T-cell (primary cell): ENCODE measurements at regions not wholly inside any gene's neighbourhood (a gene's known extent, or its start where the extent isn't known, plus 50 kb on each side); places are given as distances from the start of the nearest gene placed in this dataset.

ENCODE experiments used
- ATAC-seq, 4 experiments: fragments of 200-7000 bp in 3 of 4; fragments of 150-1000 bp in 1 of 4; cut with Tn5 transposase; replicated peaks in 1 of 4; 1 replicate in 3 of 4; 2 replicates in 1 of 4; pipeline ENCODE4 v1.10.0; 2021; ENCODE audit warnings: moderate library complexity in 3 of 4, mild to moderate bottlenecking in 2 of 4, moderate number of reproducible peaks in 1 of 4
- CTCF ChIA-PET, 2 donors: fragments of 300-600 bp; sonication (Branson Sonifier 250); formaldehyde crosslinking; loops; one replicate each; lab custom pipeline; 2022; ENCODE audit warnings: antibody characterized with exemption in 2 of 2; lab: Charles Lee
- POLR2A ChIA-PET, 2 donors: fragments of 300-600 bp; sonication (Branson Sonifier 250); formaldehyde crosslinking; loops; one replicate each; lab custom pipeline; 2022; ENCODE audit warnings: antibody characterized with exemption in 2 of 2; lab: Charles Lee
- DNase-seq, 35 experiments: peaks; one replicate each; pipeline versions ENCODE4 v3.0.0 to v3.0.0-alpha.2; 2013 to 2023
- H3K27ac ChIP-seq: one replicate; pipeline ENCODE4 v1.5.1; 2013; ENCODE audit warnings: low read length
- H3K27me3 ChIP-seq, 2 experiments: replicated peaks in 1 of 2; 1 replicate in 1 of 2; 2 replicates in 1 of 2; pipeline versions ENCODE4 v1.6.1 to v1.7.0; 2013; ENCODE audit warnings: low read length in 1 of 2, mixed read lengths in 1 of 2; ENCODE audit not compliant: control insufficient read depth in 2 of 2, insufficient read depth in 2 of 2; ENCODE audit errors: extremely low read depth in 1 of 2
- H3K36me3 ChIP-seq, 2 donors: 1 replicate in 1 of 2; 2 replicates in 1 of 2; pipeline versions ENCODE4 v1.6.1 to v1.7.0; 2013; ENCODE audit warnings: low read length in 1 of 2; ENCODE audit not compliant: control insufficient read depth in 2 of 2, insufficient read depth in 1 of 2; ENCODE audit errors: extremely low read depth in 1 of 2
- H3K4me1 ChIP-seq, 2 experiments: 1 replicate in 1 of 2; 2 replicates in 1 of 2; pipeline versions ENCODE4 v1.6.1 to v1.7.0; 2013; ENCODE audit warnings: low read length in 2 of 2, mixed read lengths in 1 of 2; ENCODE audit not compliant: insufficient read depth in 2 of 2, control insufficient read depth in 1 of 2; ENCODE audit errors: extremely low read depth in 1 of 2
- H3K4me3 ChIP-seq, 2 donors: 1 replicate in 1 of 2; 2 replicates in 1 of 2; pipeline versions ENCODE4 v1.5.1 to v1.7.0; 2013; ENCODE audit warnings: mild to moderate bottlenecking in 2 of 2, low read length in 1 of 2, moderate library complexity in 1 of 2; ENCODE audit not compliant: control insufficient read depth in 1 of 2; ENCODE audit errors: extremely low read depth in 1 of 2
- H3K9me3 ChIP-seq: 2 replicates; pipeline ENCODE4 v1.7.0; 2013
- H3K27ac Mint-ChIP-seq, 2 donors: one replicate each; pipeline ENCODE4 v1.8.0; 2020 to 2021; ENCODE audit warnings: mild to moderate bottlenecking in 2 of 2, mixed read lengths in 2 of 2
- H3K27me3 Mint-ChIP-seq, 2 donors: one replicate each; pipeline ENCODE4 v1.8.0; 2021 to 2022; ENCODE audit warnings: mixed read lengths in 2 of 2
- H3K36me3 Mint-ChIP-seq: one replicate; pipeline ENCODE4 v1.8.0; 2021; ENCODE audit warnings: mixed read lengths
- H3K4me1 Mint-ChIP-seq, 3 donors: one replicate each; pipeline ENCODE4 v1.8.0; 2020 to 2022; ENCODE audit warnings: mixed read lengths in 3 of 3, mild to moderate bottlenecking in 1 of 3
- H3K4me3 Mint-ChIP-seq, 3 donors: one replicate each; pipeline ENCODE4 v1.8.0; 2020 to 2022; ENCODE audit warnings: mild to moderate bottlenecking in 3 of 3, mixed read lengths in 3 of 3, moderate library complexity in 3 of 3
- H3K9me3 Mint-ChIP-seq, 3 donors: one replicate each; pipeline ENCODE4 v1.8.0; 2020 to 2022; ENCODE audit warnings: mixed read lengths in 3 of 3
- whole genome bisulfite sequencing: methylation state at CpG from one replicate; pipeline ENCODE4 v1.1.5; 2013; ENCODE audit warnings: missing lambda C conversion rate; ENCODE audit not compliant: insufficient coverage; 5-methylcytosine and 5-hydroxymethylcytosine counted together

DNA sequence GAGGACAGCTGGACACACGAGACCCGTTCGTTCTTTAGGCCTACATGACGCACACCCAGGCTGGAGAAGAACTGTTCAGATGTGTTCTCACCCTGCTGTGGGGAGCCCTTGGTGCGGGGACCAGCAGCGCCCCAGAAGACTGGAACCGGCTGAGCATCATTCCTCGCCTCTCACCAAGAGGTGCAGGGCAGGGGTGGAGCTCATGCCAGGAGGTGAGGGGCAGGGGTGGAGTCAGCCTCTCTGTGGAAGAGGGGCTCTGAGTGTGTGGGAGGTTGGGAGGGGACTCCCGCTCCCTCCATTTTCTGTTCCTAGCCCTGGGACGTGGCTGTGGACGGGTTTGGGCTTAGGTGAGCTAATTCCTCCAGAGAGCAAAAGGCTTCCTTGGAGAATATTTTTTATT is 66.0 kb upstream of the SHH start:
- Mint-ChIP-seq H3K4me3 (no peak overlapping the region), H3K27ac (no peak overlapping the region), H3K27me3 (peaks cover 5 to 8% of the 10 kb centered on the region in 2 donors), H3K36me3 (no peaks in the 10 kb centered on the region), H3K4me1 (no peaks in the 10 kb centered on the region), H3K9me3 (no peaks in the 10 kb centered on the region)
- DNase-seq (no peak), ATAC-seq (no peak)
- Histone ChIP-seq H3K27ac (no peak overlapping the region), H3K27me3 (peaks cover 0 to 16% of the 10 kb centered on the region in 2 experiments), H3K4me1 (no peaks in the 10 kb centered on the region), H3K36me3 (no peaks in the 10 kb centered on the region), H3K9me3 (no peaks in the 10 kb centered on the region), H3K4me3 (no peak overlapping the region)
- WGBS, result 87% methylated on average over 8 of the region's 11 CpGs
- CTCF ChIA-PET, result interaction anchor here in 1 of 2 donors (0.6 kb wide), 1 partner anchor 92 kb away, joined by 3 read pairs; no protein-coding TSS in a partner anchor
- POLR2A ChIA-PET, result interaction anchor here in 1 of 2 donors (0.7 kb wide), 1 partner anchor 91 kb away, joined by 8 read pairs; no protein-coding TSS in a partner anchor

DNA sequence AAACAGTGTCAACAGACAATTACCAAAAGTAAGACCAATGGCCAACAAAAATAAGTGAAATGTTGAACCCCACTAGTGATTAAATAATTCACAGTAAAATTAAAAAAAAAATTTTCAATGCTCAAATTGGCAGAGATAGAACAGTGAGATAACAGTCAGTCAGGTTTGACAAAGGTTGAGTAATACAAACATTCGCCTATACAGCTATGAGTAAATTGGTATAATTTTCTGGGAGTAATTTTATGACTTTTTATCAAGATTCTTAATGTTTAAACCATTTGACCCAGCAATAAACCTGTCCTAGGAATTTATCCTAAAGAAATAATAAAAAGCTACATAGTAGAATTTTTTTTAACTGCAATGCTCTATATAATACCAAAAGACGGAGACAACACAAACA is 64.9 kb upstream of the SHH start:
- H3K9me3 ChIP-seq, result no peaks in the 10 kb centered on the region
- Mint-ChIP-seq H3K9me3 (no peaks in the 10 kb centered on the region), H3K27me3 (peaks cover 5 to 8% of the 10 kb centered on the region in 2 donors), H3K4me1 (no peaks in the 10 kb centered on the region), H3K27ac (no peak overlapping the region), H3K4me3 (no peak overlapping the region), H3K36me3 (no peaks in the 10 kb centered on the region)
- DNase-seq (no peak), ATAC-seq (no peak)
- no peak overlapping the region for H3K27ac ChIP-seq
- WGBS, result no CpG with 5 or more reads among the region's 2 CpGs
- H3K36me3 ChIP-seq, result no peaks in the 10 kb centered on the region
- peaks cover 0 to 12% of the 10 kb centered on the region in 2 experiments for H3K27me3 ChIP-seq
- POLR2A ChIA-PET, result no interaction called here
- no peak overlapping the region for H3K4me3 ChIP-seq
- CTCF ChIA-PET, result no interaction called here
- H3K4me1 ChIP-seq, result no peaks in the 10 kb centered on the region

DNA sequence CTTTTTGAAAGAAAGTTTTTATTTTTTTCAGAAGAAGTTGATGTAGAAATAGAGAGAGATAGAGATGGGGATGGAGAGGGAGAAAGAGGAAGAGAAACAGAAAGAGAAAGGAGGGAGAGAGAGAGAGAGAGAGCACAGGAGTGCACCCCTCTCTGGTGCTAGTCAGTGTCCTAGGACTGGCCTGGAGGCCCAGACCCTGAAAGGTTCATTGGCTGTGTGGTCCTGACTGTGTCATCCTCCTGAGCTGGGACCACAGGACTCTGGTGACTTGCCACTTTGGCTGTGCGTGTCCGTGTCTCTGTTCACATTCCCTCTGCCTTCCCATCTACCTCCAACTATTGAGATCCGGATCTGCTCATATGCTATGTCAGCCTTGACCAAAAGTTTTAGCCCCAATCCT is 62.1 kb upstream of the SHH start:
- H3K27me3 ChIP-seq, result peaks cover 0 to 20% of the 10 kb centered on the region in 2 experiments
- H3K27ac ChIP-seq, result no peak overlapping the region
- Mint-ChIP-seq H3K9me3 (no peaks in the 10 kb centered on the region), H3K4me3 (no peak overlapping the region), H3K36me3 (no peaks in the 10 kb centered on the region), H3K4me1 (no peaks in the 10 kb centered on the region), H3K27me3 (peaks cover 12 to 13% of the 10 kb centered on the region in 2 donors), H3K27ac (no peak overlapping the region)
- DNase-seq (no peak), ATAC-seq (no peak)
- 100% methylated on average over 3 of the region's 3 CpGs for WGBS
- POLR2A ChIA-PET, result no interaction called here
- no peaks in the 10 kb centered on the region for H3K36me3 ChIP-seq
- H3K4me1 ChIP-seq, result no peaks in the 10 kb centered on the region
- H3K4me3 ChIP-seq, result no peak overlapping the region
- no peaks in the 10 kb centered on the region for H3K9me3 ChIP-seq
- CTCF ChIA-PET, result no interaction called here

DNA sequence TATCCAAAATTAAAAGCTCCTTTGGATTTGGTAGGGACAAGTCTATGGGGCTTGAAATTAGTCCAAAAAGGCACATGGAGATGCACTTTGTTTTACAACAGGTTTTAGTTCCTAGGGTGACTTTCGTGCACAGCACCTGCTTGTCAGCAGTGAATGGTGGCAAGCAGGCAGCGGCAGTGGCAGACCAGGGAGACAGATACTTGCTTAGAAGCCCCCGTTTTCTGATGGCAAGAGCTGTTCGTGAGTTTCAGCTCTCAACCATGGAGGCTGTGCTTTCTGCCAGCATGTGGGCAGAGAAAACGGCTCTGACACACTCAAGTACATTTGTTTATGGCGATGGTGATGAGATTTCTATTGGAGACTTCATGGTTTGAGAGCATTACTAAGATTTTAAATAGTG is 61.7 kb upstream of the SHH start:
- ChIA-PET CTCF (no interaction called here), POLR2A (no interaction called here)
- ATAC-seq (no peak), DNase-seq (no peak)
- Mint-ChIP-seq H3K9me3 (no peaks in the 10 kb centered on the region), H3K36me3 (no peaks in the 10 kb centered on the region), H3K27ac (no peak overlapping the region), H3K4me1 (no peaks in the 10 kb centered on the region), H3K27me3 (peaks cover 12 to 13% of the 10 kb centered on the region in 2 donors), H3K4me3 (no peak overlapping the region)
- H3K9me3 ChIP-seq, result no peaks in the 10 kb centered on the region
- H3K4me3 ChIP-seq, result no peak overlapping the region
- no peaks in the 10 kb centered on the region for H3K4me1 ChIP-seq
- 84% methylated on average over 6 of the region's 6 CpGs for WGBS
- peaks cover 0 to 20% of the 10 kb centered on the region in 2 experiments for H3K27me3 ChIP-seq
- H3K36me3 ChIP-seq, result no peaks in the 10 kb centered on the region
- H3K27ac ChIP-seq, result no peak overlapping the region

DNA sequence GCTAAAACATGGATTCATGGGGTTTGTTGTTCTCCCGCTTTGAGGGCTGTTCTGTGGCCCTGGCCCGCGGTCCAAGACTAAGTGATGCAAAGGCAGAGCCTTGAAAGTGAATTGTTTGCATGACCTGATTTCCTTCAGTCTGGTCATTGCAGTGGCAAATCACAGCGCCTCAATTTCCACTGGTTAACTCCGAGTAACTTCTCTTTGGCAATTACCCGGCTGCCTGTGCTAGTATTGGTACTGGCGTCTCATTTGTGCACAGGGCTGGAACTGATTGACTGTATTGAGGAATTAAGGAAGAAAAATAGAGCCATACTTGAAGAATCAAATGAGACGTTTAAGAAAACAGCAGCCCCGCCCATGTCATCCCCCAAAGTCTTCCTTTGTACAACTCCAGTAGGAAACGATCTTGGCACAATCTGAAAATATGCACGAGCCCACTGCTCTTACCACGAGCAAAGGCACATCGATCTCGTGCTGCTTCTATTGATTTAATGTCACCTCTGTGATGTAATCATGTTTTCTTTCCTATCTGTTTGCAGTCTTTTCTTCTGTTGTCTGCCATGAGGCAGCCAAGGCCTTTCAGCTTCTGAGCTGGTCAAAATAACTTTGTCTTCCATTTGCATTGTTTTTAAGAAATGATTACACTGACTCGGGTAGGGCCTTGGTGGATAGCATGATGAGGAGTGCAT is 60.6 kb upstream of the SHH start:
- H3K36me3 Mint-ChIP-seq, result no peaks in the 10 kb centered on the region
- no peaks in the 10 kb centered on the region for H3K4me1 ChIP-seq
- H3K27me3 Mint-ChIP-seq, result peaks cover 12 to 13% of the 10 kb centered on the region in 2 donors
- no peak overlapping the region for H3K27ac ChIP-seq
- CTCF ChIA-PET, result no interaction called here
- no peak overlapping the region for H3K27ac Mint-ChIP-seq
- H3K27me3 ChIP-seq, result peaks cover 0 to 17% of the 10 kb centered on the region in 2 experiments
- no peaks in the 10 kb centered on the region for H3K4me1 Mint-ChIP-seq
- no peak overlapping the region for H3K4me3 ChIP-seq
- H3K36me3 ChIP-seq, result no peaks in the 10 kb centered on the region
- DNase-seq (no peak), ATAC-seq (no peak)
- no peaks in the 10 kb centered on the region for H3K9me3 Mint-ChIP-seq
- 91% methylated on average over 6 of the region's 15 CpGs for WGBS
- no peaks in the 10 kb centered on the region for H3K9me3 ChIP-seq
- H3K4me3 Mint-ChIP-seq, result no peak overlapping the region
- POLR2A ChIA-PET, result no interaction called here

DNA sequence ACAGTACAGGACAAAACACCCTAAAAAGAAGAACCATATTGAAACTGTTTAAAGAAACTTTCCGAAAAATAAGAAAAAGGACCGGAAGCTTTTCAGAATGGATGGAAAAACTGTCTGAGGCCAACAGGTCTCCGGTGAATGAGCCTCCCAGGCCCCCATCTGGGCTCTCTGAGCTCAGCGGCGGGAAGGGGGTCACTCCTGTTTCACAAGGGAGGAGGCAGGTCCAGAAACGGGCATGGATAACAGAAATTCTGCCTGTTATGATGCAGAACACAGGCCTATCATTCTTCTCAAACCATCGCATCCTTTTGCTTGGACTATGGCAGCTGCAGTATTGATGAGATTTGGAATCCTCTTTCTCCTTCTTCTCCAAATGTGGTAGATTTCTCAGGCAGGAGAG is 58.9 kb upstream of the SHH start:
- no peaks in the 10 kb centered on the region for H3K36me3 ChIP-seq
- ChIA-PET POLR2A (no interaction called here), CTCF (no interaction called here)
- Mint-ChIP-seq H3K4me3 (no peak overlapping the region), H3K27me3 (peaks cover 12 to 13% of the 10 kb centered on the region in 2 donors), H3K27ac (no peak overlapping the region), H3K4me1 (no peaks in the 10 kb centered on the region), H3K36me3 (no peaks in the 10 kb centered on the region), H3K9me3 (no peaks in the 10 kb centered on the region)
- no peak for ATAC-seq
- H3K4me3 ChIP-seq, result no peak overlapping the region
- H3K27me3 ChIP-seq, result peaks cover 0 to 20% of the 10 kb centered on the region in 2 experiments
- no peak overlapping the region for H3K27ac ChIP-seq
- no peaks in the 10 kb centered on the region for H3K4me1 ChIP-seq
- 91% methylated on average over 5 of the region's 7 CpGs for WGBS
- no peaks in the 10 kb centered on the region for H3K9me3 ChIP-seq
- no peak for DNase-seq
